ENCODE measurements at regions not wholly inside any gene's neighbourhood (a gene's known extent, or its start where the extent isn't known, plus 50 kb on each side); places are given as distances from the start of the nearest gene placed in this dataset.

DNA sequence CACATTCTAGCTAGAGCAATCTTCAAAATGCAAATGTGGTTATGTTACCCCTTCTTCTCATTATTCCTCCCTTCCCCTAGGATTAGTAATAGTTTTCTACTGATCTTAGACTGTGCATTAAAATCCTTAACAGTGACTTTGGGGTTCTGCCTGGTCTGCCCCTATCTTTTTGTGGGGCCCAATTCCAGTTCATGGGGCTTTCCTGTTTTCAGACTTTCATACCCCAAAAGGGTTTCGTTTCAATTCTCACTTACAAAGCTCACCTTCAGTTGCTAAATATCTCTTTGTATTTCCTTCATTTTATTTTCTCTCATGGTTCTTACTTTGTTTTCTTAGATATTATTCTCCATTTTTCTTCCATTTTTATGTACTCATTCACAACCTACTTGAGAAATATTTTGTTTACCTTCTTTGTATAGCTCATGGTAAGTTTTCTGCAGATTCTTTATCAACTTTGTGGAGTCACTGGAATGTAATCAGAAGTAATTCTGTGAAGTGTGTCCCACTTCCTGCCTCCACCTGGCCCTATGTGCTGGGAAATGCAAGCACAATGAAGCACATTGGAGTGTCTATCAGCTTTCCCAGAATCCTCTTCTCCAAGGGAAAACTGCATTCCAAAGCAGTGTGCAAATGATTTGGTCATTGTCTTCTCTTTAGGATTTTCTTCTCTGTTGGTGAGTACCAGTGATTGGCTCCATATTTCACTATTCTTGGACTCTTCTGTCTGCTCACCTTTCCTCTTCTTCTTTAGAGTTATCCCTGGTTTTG, 350.2 kb downstream of the ZNF326 start:
- WGBS, 2 donors: 79 to 91% methylated on average over 1 of the region's 1 CpG
- TF ChIP-seq, protein P1, sequence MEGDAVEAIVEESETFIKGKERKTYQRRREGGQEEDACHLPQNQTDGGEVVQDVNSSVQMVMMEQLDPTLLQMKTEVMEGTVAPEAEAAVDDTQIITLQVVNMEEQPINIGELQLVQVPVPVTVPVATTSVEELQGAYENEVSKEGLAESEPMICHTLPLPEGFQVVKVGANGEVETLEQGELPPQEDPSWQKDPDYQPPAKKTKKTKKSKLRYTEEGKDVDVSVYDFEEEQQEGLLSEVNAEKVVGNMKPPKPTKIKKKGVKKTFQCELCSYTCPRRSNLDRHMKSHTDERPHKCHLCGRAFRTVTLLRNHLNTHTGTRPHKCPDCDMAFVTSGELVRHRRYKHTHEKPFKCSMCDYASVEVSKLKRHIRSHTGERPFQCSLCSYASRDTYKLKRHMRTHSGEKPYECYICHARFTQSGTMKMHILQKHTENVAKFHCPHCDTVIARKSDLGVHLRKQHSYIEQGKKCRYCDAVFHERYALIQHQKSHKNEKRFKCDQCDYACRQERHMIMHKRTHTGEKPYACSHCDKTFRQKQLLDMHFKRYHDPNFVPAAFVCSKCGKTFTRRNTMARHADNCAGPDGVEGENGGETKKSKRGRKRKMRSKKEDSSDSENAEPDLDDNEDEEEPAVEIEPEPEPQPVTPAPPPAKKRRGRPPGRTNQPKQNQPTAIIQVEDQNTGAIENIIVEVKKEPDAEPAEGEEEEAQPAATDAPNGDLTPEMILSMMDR (IDR thresholded peaks at IDR 0.05): no peak
- no peak for TF ChIP-seq POLR2A (IDR thresholded peaks at IDR 0.05)

DNA sequence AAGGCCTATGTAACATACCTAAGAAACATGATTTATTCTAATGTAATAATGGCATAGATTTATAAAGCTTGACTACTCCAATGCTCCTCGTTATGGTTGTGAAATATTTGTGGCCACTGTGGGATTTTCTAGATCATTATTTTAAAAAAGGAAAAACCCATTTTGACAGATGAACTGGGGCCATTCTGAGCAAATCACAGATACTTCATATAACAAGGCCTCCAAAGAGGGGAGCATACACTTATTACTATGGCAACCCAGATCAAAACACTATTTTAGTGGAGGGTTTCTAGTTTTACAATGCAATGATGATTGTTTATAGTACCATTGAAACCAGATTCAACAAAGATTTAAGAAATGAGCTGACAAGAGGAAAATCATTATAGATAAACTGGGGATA, 346.6 kb downstream of the ZNF326 start:
- no peaks in the 10 kb centered on the region for H3K4me1 ChIP-seq
- no peaks in the 10 kb centered on the region for H3K9me3 ChIP-seq
- DNase-seq: no peak
- intact Hi-C loops (cut with DNase I; ENCODE audit: low total_unique reads): no loop called here
- no peak overlapping the region for H3K4me3 ChIP-seq
- no peak overlapping the region for H3K27ac ChIP-seq
- H3K36me3 ChIP-seq (ENCODE audit: low read depth, missing control alignments): no peaks in the 10 kb centered on the region
- H3K27me3 ChIP-seq: no peaks in the 10 kb centered on the region
- WGBS, 2 donors: 44 to 53% methylated on average over 1 of the region's 1 CpG
- TF ChIP-seq, protein P1 (IDR thresholded peaks at IDR 0.05): no peak
- TF ChIP-seq POLR2A (IDR thresholded peaks at IDR 0.05): no peak

More for the DNA sequence above, 350.2 kb downstream of the ZNF326 start:
- Histone ChIP-seq H3K4me3 (no peak overlapping the region), H3K9me3 (no peaks in the 10 kb centered on the region), H3K36me3 (ENCODE audit: low read depth, missing control alignments) (no peaks in the 10 kb centered on the region), H3K4me1 (no peaks in the 10 kb centered on the region), H3K27ac (no peak overlapping the region), H3K27me3 (no peaks in the 10 kb centered on the region)
- no peak for DNase-seq
- intact Hi-C loops (cut with DNase I; ENCODE audit: low total_unique reads): no loop called here

DNA sequence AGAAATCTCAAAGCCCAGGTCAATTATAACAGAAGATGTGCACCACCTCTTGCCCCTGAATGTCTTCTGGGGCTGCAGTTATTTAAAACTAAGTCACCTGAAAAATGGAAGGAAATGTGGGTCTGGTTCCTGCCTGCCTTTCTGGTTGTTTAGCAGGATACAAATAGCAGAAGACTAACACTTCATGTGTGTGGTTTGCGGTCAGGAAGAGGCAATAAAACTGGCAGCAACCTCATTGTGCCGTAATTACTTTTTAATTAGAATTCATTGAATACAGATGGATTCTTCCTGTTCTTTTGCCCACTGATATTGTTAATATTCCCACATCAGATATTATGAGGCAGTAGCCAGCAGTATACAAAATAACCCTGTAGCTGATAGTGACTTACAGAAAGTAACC, 345.7 kb downstream of the ZNF326 start:
- DNase-seq: no peak
- no peaks in the 10 kb centered on the region for H3K27me3 ChIP-seq
- no peaks in the 10 kb centered on the region for H3K36me3 ChIP-seq (ENCODE audit: low read depth, missing control alignments)
- intact Hi-C loops (cut with DNase I; ENCODE audit: low total_unique reads): no loop called here
- no peaks in the 10 kb centered on the region for H3K9me3 ChIP-seq
- no peak overlapping the region for H3K4me3 ChIP-seq
- H3K27ac ChIP-seq: no peak overlapping the region
- TF ChIP-seq POLR2A (IDR thresholded peaks at IDR 0.05): no peak
- TF ChIP-seq, protein P1 (IDR thresholded peaks at IDR 0.05): no peak
- no peaks in the 10 kb centered on the region for H3K4me1 ChIP-seq
- 65 to 67% methylated on average over 2 of the region's 2 CpGs for WGBS, 2 donors

DNA sequence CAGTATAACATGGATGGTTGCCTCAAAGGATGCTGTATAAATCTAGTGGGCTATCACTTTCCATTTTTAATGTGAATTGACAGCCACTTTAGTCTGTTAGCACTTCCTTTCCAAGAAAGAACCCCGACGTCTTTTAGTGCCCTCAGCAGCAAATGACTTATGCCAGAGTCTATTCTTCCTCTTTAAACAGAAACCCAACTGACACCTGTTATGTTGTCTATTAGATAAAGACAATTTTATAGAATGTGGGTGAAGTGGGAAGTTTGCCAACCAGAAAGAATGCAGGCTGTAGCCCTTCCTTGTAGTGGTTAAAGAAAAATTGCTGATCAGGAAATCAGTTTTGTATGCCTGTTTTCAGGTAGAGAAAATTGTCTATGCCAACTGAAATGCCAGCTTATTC, 344.9 kb downstream of the ZNF326 start:
- WGBS, 2 donors: 68 to 74% methylated on average over 2 of the region's 2 CpGs
- DNase-seq: no peak
- intact Hi-C loops (cut with DNase I; ENCODE audit: low total_unique reads): no loop called here
- Histone ChIP-seq H3K27ac (no peak overlapping the region), H3K27me3 (no peaks in the 10 kb centered on the region), H3K4me1 (no peaks in the 10 kb centered on the region), H3K4me3 (no peak overlapping the region), H3K36me3 (ENCODE audit: low read depth, missing control alignments) (no peaks in the 10 kb centered on the region), H3K9me3 (no peaks in the 10 kb centered on the region)
- TF ChIP-seq, protein P1 (IDR thresholded peaks at IDR 0.05): no peak
- TF ChIP-seq POLR2A (IDR thresholded peaks at IDR 0.05): no peak
